GM12892 (cell line): ENCODE measurements at regions not wholly inside any gene's neighbourhood (a gene's known extent, or its start where the extent isn't known, plus 50 kb on each side); places are given as distances from the start of the nearest gene placed in this dataset.
"Not testable (repeated sequence)": the region's sequence is repeated elsewhere in the genome, so short reads cannot be mapped to it uniquely, and the experiment has no call there.

Source experiments
- POLR2A ChIP-seq: IDR thresholded peaks from 2 replicates; pipeline ENCODE4 v1.6.1; 2011; ENCODE audit warnings: low read depth, low read length, control low read depth
- POLR2AphosphoS5 ChIP-seq: IDR thresholded peaks from 2 replicates; pipeline ENCODE4 v1.6.1; 2011; ENCODE audit warnings: low read depth, low read length, control low read depth

DNA sequence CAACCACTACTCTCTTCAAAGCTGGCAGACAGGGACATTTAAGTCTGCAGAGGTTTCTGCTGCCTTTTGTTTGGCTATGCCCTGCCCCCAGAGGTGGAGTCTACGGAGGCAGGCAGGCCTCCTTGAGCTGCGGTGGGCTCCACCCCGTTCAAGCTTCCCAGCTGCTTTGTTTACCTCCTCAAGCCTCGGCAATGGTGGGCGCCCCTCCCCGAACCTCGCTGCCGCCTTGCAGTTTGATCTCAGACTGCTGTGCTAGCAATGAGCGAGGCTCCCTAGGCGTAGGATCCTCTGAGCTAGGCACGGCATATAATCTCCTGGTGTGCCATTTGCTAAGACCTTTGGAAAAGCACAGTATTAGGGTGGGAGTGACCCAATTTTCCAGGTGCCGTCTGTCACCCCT, 252.2 kb downstream of the OXSM start:
- not testable (repeated sequence) for TF ChIP-seq POLR2A, POLR2AphosphoS5
